GM19324 (cell line): ENCODE measurements at regions not wholly inside any gene's neighbourhood (a gene's known extent, or its start where the extent isn't known, plus 50 kb on each side); places are given as distances from the start of the nearest gene placed in this dataset.
A peak's percentile ranks its signal among the peaks of the same experiment; 100 is the strongest.

ENCODE experiments used
- ATAC-seq: cut with Tn5 transposase; IDR thresholded peaks from one replicate; pipeline ENCODE4 v1.9.1; 2021; ENCODE audit warnings: mild to moderate bottlenecking, moderate library complexity; ENCODE audit not compliant: unreplicated experiment, low FRiP score

DNA sequence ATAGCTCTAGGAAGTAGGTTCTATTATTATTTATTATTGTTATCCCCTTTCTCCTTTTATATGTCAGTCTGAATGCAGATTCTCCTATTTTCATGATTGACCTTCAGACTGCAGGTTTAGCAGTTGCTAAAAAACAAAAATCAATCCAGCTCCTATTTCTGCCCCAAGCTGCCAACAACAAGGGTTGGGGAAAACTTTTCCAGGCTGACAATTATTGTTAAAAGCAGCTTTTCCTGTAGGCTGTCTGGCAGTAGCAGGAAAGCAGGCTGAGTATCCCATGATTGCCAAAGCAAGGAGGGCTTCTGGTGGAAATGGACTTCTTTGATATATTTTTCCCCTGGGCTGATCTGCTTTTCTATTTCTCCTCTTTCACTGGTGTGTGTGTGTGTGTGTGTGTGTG, 78.0 kb upstream of the CTLA4 start:
- ATAC-seq, result no peak

- no peak for ATAC-seq
Measured at GRCh38 chr2:203790134-203790852, 77.3 kb upstream of the CTLA4 start.

DNA sequence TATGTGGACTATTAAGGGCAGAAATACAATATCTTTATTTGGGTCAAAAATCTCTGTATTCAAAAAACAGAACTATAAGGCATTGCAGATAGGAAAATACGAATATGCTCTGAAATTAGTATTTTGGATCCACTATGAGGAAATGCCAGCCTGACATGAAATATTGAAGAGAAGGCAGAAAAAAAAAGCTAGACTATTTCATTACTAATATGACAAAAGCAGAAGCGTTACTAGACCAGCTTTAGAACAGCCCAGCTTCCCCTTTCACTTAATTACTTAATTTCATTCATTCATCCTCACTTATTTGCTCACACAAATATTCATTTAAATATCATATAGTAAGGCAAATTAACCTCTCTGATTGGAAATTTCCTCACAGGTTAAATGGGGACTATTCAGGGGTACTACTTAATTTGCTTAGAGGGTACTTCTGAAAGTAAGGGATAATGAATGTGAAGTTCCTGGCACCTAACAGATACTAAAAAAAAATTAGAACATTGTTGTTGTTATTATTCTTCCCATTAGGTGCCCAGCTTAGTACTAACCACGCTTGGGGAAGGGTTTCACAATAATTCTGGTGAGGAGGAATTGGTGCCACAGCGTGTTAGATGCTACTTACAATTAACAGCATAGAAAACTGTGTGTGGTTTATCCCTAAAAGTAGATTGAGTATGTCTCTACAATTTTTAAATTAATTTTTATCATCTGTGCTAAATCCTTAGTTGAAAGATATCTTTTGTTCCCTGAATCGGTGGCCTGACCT, 71.1 kb upstream of the CTLA4 start:
- no peak for ATAC-seq

GRCh38 chr2:203797276-203797675, 70.3 kb upstream of the CTLA4 start:
- no peak for ATAC-seq

- ATAC-seq, result no peak
Measured at GRCh38 chr2:203797712-203798111, 69.9 kb upstream of the CTLA4 start.

DNA sequence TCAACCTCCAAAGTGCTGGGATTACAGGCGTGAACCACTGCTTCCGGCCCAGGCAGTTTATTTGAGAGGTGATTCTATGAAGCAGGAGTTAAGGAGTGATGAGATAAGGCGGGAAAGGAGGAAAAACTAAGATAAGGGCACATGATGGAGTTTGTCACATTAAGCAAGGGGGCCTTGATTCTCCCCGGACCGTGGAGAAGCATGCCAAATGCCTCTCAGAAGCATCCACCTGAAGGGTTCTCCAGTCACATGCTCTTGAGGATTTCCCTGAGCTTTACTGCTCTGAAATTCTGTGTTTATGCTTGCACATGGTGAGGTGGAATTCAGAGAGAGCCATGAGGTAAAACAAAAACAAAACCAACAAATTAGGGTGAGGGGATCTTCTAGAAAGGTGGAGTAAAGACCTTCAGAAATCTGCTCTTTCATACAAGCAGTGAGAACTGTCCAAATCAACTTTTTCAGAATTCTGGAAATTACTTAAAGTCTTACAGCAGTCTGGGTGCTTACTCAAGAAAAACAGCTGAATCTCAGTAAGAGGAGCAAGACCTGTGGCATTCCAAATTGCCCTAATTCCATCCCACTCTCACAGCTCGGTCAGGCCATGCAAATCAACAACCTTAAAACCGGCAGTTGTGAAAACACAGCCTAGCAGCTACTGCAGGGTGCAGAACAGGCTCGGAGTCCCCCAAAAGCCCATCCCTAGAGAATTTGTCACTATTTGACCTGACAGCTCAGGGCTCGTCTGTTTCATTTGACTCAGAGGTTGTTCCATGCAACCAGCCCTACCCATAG, 69.1 kb upstream of the CTLA4 start:
- ATAC-seq, result no peak

GRCh38 chr2:203799908-203800307, 67.7 kb upstream of the CTLA4 start:
- peak; percentile 76 for ATAC-seq

DNA sequence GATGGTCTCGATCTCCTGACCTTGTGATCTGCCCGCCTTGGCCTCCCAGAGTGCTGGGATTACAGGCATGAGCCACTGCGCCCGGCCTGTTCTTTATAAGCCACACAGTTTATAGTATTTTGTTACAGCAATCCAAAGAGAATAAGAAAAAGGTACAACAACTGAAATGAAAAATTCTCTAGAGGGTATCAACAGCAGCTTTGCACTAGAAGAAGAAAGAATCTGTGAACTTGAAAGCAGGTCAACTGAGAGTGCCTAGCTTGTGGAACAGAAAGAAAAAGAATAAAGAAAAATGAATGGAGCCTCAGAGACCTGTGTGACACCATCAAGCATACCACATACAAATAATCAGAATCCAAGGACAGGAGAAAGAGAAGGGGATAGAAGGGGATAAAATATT, 66.8 kb upstream of the CTLA4 start:
- ATAC-seq, result no peak

GRCh38 chr2:203802342-203803052, 65.1 kb upstream of the CTLA4 start:
- ATAC-seq, result no peak

DNA sequence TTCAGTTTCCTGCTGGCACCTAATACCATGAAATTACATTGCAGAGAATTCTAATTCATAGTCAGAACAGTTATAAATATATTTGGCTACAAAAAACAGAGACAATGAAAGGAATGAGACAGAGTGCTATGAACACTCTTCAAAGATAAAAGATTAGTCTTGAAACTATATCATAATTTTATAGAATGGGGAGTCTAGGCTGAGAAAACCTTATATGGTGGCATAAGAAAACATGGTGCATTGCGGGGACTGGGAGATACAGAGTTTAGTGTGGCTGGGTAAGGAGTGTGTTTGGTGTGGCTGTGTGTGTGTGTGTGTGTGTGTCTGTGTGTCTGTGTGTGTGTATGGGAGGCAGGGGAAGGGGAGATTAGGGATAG, 64.5 kb upstream of the CTLA4 start:
- ATAC-seq, result no peak

DNA sequence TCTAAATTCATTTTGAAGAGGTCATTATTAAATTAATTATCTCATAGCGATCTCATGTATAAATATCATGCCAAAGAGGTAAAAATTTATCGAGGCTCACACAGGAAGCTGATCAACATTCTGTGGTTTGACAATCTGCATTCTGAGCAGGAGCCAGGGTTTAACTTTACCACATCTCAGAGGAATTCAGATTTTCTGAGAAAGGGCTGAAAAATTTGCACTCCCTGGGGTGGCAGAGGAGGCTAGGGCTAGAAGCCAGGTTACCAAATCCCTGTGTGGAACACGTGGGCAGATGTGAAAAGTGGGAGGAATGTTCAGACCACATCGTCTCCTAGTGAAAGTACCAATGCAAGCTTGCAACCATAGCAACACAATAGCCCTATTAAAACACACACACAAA, 63.5 kb upstream of the CTLA4 start:
- ATAC-seq, result no peak

DNA sequence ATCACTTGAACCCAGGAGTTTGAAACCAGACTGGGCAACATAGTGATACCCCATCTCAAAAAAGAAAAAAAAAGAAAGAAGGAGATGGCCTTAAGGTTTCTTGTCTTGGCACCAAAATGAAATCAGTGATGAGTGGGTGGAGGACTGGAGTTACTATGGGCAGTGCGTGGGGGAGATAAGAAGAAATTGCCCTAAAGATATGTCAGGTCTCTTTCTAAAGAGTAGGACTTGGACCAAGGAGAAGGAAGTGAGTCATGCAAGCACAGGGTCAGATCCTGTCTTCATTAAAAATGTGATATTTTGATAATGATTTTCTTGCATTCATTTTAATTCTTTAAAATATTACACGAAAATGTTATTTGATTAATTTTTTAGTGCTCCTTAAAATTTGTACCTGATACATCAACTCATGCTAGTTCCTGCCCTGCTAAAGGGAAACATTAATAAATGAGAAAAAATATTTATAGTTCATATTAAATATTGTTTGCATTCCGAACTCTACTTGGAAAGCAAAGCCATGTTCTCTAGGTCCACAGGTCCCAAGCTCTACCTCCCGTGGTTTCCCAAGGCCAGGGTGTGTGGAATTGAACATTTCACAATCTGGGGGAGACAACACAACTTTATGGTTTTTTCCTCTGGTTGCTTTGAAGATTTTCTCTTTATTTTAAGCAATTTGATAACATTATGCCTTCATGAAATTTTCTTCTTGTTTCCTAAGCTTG, 62.6 kb upstream of the CTLA4 start:
- no peak for ATAC-seq

- ATAC-seq, result no peak
Measured at GRCh38 chr2:203805486-203805838, 62.1 kb upstream of the CTLA4 start.

DNA sequence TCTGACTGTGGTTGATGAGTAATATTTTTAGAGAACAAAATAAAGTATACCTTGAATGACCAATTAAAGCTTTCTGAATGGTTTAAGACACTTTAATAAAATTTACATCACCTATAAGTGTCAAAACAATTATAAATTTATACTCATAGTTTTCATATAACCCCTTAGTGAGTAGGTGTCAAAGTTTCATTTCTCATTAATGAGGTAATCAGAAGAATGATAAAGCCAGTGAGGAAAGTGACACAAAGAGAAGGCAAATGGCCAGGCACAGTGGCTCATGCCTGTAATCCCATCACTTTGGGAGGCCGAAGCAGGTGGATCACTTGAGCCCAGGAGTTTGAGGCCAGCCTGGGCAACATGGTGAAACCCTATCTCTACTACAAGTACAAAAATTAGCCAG, 60.8 kb upstream of the CTLA4 start:
- no peak for ATAC-seq

GRCh38 chr2:203808046-203808750, 59.4 kb upstream of the CTLA4 start:
- ATAC-seq, result no peak

DNA sequence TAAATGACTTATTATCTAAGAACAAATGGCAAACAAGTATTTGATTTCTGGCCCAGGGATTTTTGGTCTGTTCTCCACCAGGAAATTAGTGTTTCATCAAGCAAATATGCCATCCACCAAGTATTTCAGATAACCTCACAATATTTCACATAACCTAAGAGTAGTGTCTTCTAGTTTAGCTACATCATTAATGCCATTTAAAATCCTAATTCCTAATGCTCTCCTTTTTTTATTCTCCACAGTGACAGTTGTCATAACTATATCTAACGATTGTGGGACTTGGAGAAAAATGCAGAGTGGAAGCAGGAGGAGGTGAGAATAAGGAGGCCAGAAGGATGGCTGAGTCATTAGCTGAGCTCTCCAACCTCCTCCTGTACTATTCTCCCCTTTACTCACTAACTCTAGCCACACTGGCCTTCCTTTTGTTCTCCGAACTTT, 58.5 kb upstream of the CTLA4 start:
- no peak for ATAC-seq

DNA sequence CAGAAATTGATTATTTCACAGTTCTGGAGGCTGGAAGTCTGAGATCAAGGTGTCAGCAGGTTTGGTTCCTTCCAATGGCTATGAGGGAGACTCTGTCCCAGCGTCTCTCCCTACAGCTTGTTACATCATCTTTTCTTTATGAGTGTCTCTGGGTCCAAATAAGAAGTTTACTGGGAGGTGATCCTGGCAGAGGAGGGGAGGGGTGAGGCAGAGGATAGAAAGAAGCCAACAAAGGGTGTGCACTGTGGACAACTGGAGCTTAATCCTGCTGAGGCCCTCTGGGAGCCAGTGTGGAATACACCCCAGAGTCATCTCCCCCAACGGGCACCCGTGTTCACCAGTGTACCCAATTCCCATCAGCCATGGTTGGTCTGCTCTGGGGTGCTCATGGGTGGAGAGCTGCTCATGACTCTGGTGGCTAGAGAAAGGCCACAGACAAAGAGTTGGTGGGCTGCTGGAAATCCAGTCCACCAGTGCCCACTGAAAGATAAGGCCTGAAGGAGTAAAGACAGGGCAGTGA, 57.5 kb upstream of the CTLA4 start:
- no peak for ATAC-seq

DNA sequence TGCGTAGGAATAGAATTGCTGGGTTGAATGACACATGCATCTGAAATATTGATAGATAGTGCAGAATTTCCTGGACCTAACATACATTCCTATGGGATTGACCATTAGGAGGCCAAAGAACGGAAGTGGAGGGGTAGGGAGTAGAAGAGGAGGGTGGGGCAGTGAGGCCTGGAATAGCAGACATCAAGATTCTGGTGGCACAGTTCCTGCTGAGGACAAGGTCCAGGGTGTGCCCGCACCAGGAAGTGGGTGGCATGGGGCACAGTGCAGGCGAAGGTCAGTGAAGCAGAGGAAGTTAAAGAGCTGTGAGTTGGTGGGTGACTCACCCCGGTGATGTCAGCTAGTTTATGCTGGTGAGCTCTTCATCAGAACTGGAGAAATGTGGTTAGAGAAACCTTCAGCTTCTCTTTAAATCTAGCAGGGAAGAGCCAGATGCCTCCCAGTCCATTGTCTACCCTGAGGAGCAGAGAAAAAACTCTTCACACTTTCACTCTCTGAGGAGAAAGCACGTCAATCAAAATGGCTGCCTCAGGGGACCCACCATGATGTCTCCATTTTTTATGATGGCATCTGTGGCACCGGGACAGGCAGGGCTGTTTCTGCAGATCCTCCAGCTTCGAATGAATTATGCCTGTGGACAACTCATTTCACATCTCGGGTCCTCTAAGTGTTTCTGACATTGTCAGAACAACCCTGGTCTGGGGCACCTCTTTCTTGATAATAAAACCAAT, 55.9 kb upstream of the CTLA4 start:
- no peak for ATAC-seq
